ENCODE measurements at regions not wholly inside any gene's neighbourhood (a gene's known extent, or its start where the extent isn't known, plus 50 kb on each side); places are given as distances from the start of the nearest gene placed in this dataset.

- TF ChIP-seq BRCA1 (CRISPR knock-in tag; IDR thresholded peaks at IDR 0.05) (no peak), SMARCE1 (IDR thresholded peaks at IDR 0.05; ENCODE audit: borderline replicate concordance) (no peak), POLR2A (IDR thresholded peaks at IDR 0.05; ENCODE audit: insufficient read depth in 1 of 2, low read depth in 2 of 2, low read length in 2 of 2) (no peak), YY1 (IDR thresholded peaks at IDR 0.05; ENCODE audit: insufficient read depth, insufficient replicate concordance, low read depth, low read length) (no peak), CTCF (CRISPR knock-in tag; IDR thresholded peaks at IDR 0.05) (no peak), NR2C2 (CRISPR knock-in tag; IDR thresholded peaks at IDR 0.05; ENCODE audit: borderline replicate concordance) (no peak), ZHX1 (CRISPR knock-in tag; IDR thresholded peaks at IDR 0.05; ENCODE audit: low read depth) (no peak), FOSL1 (CRISPR knock-in tag; IDR thresholded peaks at IDR 0.05; ENCODE audit: borderline replicate concordance) (no peak), MAFK (conservative IDR thresholded peaks at IDR 0.05 in 1 of 2, IDR thresholded peaks at IDR 0.05 in 1 of 2; ENCODE audit: low read length in 2 of 2) (no peak), ETV5 (CRISPR knock-in tag; IDR thresholded peaks at IDR 0.05; ENCODE audit: borderline replicate concordance) (no peak)
These were observed 163.8 kb upstream of the TMTC4 start for GRCh38 chr13:100838387-100838786.
